ENCODE measurements at regions not wholly inside any gene's neighbourhood (a gene's known extent, or its start where the extent isn't known, plus 50 kb on each side); places are given as distances from the start of the nearest gene placed in this dataset.

GRCh38 chr3:18295171-18295920 is 129.8 kb downstream of the SATB1 start:
- peak in 3 of 4 experiments; percentile 19 to 36 (median 27) for DNase-seq

- no peak for DNase-seq
These were observed 135.0 kb downstream of the SATB1 start for GRCh38 chr3:18290157-18290556.

- DNase-seq, result no peak
These were observed 136.9 kb downstream of the SATB1 start for GRCh38 chr3:18288243-18288642.

GRCh38 chr3:18284716-18285115 is 140.4 kb downstream of the SATB1 start:
- no peak for DNase-seq

- DNase-seq, result no peak
These were observed 141.5 kb downstream of the SATB1 start for GRCh38 chr3:18283680-18284079.

GRCh38 chr3:18282507-18282906 is 142.6 kb downstream of the SATB1 start:
- DNase-seq, result no peak

GRCh38 chr3:18279226-18279737 is 145.9 kb downstream of the SATB1 start:
- no peak for DNase-seq

- DNase-seq, result no peak
These were observed 160.3 kb downstream of the SATB1 start for GRCh38 chr3:18264853-18265252.

GRCh38 chr3:18264361-18264760 is 160.8 kb downstream of the SATB1 start:
- peak in 2 of 4 experiments; percentile 7 to 11 for DNase-seq

GRCh38 chr3:18258492-18258891 is 166.6 kb downstream of the SATB1 start:
- DNase-seq, result no peak

GRCh38 chr3:18252578-18252977 is 172.6 kb downstream of the SATB1 start:
- DNase-seq, result peak in 1 of 4 experiments; percentile 9

- DNase-seq, result no peak
These were observed 174.1 kb downstream of the SATB1 start for GRCh38 chr3:18250991-18251390.

- no peak for DNase-seq
These were observed 176.0 kb downstream of the SATB1 start for GRCh38 chr3:18249126-18249525.

- no peak for DNase-seq
These were observed 177.3 kb downstream of the SATB1 start for GRCh38 chr3:18247776-18248310.

- no peak for DNase-seq
These were observed 177.9 kb downstream of the SATB1 start for GRCh38 chr3:18247139-18247695.

- no peak for DNase-seq
These were observed 178.6 kb downstream of the SATB1 start for GRCh38 chr3:18246336-18247060.

- no peak for DNase-seq
These were observed 179.4 kb downstream of the SATB1 start for GRCh38 chr3:18245721-18246120.

- DNase-seq, result no peak
These were observed 183.3 kb downstream of the SATB1 start for GRCh38 chr3:18241837-18242236.

- DNase-seq, result no peak
These were observed 185.5 kb downstream of the SATB1 start for GRCh38 chr3:18239674-18240073.

- no peak for DNase-seq
These were observed 186.3 kb downstream of the SATB1 start for GRCh38 chr3:18238746-18239331.

- no peak for DNase-seq
These were observed 186.8 kb downstream of the SATB1 start for GRCh38 chr3:18238332-18238731.

- DNase-seq, result no peak
These were observed 187.7 kb downstream of the SATB1 start for GRCh38 chr3:18237251-18238005.

Data from suppressor macrophage (primary cell).